Left lung (tissue), 4 donors: ENCODE measurements at regions not wholly inside any gene's neighbourhood (a gene's known extent, or its start where the extent isn't known, plus 50 kb on each side); places are given as distances from the start of the nearest gene placed in this dataset.

ENCODE experiments used
- ATAC-seq: fragments of 200-7000 bp; cut with Tn5 transposase; one replicate; pipeline ENCODE4 v1.9.1; 2020; ENCODE audit warnings: moderate library complexity
- DNase-seq, 4 donors: peaks; one replicate each; pipeline ENCODE4 v3.0.0-alpha.2; 2013 to 2020
- H3K27ac ChIP-seq, 2 donors: fragments of 200-600 bp; sonication (generic) in 1 of 2; one replicate each; pipeline versions ENCODE4 v1.5.0 to v1.8.0; 2020 to 2021
- H3K27me3 ChIP-seq, 2 donors: fragments of 200-600 bp; sonication (generic) in 1 of 2; one replicate each; pipeline versions ENCODE4 v1.5.0 to v1.8.0; 2020 to 2021
- H3K36me3 ChIP-seq, 2 donors: fragments of 200-600 bp; sonication (generic) in 1 of 2; one replicate each; pipeline versions ENCODE4 v1.5.0 to v1.8.0; 2020 to 2021
- H3K4me1 ChIP-seq, 2 donors: fragments of 200-600 bp; one replicate each; pipeline ENCODE4 v1.8.0; 2021
- H3K4me3 ChIP-seq, 2 donors: fragments of 200-600 bp; sonication (generic) in 1 of 2; one replicate each; pipeline versions ENCODE4 v1.5.0 to v1.8.0; 2020 to 2021; ENCODE audit warnings: mild to moderate bottlenecking in 1 of 2
- H3K9me3 ChIP-seq, 2 donors: fragments of 200-600 bp; sonication (generic) in 1 of 2; one replicate each; pipeline versions ENCODE4 v1.5.0 to v1.8.0; 2020 to 2021
- intact Hi-C, 2 donors: fragments of 100-400 bp; cut with DNase I; formaldehyde crosslinking; loops; one replicate each; pipeline versions ENCODE4 v1.11.2 to v1.14.2; 2022
- TF ChIP-seq, protein P1 (sequence below), 2 donors: fragments of 200-600 bp; sonication (generic) in 1 of 2; IDR thresholded peaks; one replicate each; pipeline versions ENCODE4 v1.5.0 to v1.8.0; 2021; ENCODE audit warnings: antibody characterized with exemption in 2 of 2
- donor health status: DM: no; HTN: yes; CAD: no.
- donor health status: DM: no; HTN: no; CAD: no.

DNA sequence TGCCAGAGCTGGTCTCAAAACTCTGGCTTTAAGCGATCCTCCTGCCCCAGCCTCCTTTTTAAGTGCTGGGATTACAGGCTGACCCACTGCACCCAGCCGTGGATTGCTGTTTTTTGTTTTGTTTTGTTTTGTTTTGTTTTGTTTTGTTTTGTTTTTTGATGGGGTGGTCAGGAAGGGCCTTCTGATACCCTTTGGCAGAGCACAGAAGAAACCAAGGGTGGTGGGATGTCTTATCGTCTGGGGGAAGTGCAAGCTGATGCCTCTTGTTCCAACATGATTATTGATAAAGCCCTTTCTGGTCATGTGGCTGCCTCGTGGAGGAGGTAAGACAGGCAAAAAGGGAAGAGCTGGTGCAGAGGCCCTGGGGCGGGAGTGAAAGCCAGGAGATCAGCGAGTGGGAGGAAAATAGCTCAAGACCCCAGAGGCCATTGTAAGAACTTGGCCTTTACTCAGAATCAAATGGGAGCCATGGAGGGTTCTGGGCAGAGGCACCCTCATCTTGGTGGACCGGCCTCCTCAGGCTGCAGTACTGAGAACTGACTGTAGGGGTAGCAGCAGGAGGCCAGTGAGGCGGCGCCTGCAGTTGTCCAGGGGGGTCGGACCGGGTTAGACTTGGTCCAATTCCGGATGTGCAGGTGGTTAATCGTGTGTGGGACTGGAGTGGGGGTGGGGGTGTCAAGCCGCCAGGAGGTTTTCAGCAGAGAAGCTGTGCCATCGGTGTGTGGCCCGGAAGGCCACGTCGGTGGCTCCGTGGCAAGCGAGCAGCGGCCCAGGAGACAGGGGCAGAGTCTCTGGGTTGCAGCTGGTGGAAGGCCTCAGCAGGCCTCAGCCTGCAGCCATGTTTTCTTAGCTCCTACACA lies 84.4 kb upstream of the GSE1 start:
- intact Hi-C loops: no loop called here

GRCh38 chr16:85529489-85530369 lies 83.4 kb upstream of the GSE1 start:
- H3K4me1 ChIP-seq: peaks cover 1 to 39% of the 10 kb centered on the region in 2 donors
- H3K36me3 ChIP-seq: no peaks in the 10 kb centered on the region
- TF ChIP-seq, protein P1, sequence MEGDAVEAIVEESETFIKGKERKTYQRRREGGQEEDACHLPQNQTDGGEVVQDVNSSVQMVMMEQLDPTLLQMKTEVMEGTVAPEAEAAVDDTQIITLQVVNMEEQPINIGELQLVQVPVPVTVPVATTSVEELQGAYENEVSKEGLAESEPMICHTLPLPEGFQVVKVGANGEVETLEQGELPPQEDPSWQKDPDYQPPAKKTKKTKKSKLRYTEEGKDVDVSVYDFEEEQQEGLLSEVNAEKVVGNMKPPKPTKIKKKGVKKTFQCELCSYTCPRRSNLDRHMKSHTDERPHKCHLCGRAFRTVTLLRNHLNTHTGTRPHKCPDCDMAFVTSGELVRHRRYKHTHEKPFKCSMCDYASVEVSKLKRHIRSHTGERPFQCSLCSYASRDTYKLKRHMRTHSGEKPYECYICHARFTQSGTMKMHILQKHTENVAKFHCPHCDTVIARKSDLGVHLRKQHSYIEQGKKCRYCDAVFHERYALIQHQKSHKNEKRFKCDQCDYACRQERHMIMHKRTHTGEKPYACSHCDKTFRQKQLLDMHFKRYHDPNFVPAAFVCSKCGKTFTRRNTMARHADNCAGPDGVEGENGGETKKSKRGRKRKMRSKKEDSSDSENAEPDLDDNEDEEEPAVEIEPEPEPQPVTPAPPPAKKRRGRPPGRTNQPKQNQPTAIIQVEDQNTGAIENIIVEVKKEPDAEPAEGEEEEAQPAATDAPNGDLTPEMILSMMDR (IDR thresholded peaks at IDR 0.05): no peak
- DNase-seq (peak in 1 of 4 donors; percentile 36), ATAC-seq (no peak)
- H3K27me3 ChIP-seq: no peaks in the 10 kb centered on the region
- H3K9me3 ChIP-seq: no peaks in the 10 kb centered on the region
- H3K27ac ChIP-seq: peak overlapping the region in 1 of 2 donors; percentile 58
- intact Hi-C loops: no loop called here
- no peak overlapping the region for H3K4me3 ChIP-seq

More for the DNA sequence above, 84.4 kb upstream of the GSE1 start:
- Histone ChIP-seq H3K4me1 (peaks cover 11 to 49% of the 10 kb centered on the region in 2 donors), H3K27me3 (no peaks in the 10 kb centered on the region), H3K36me3 (no peaks in the 10 kb centered on the region), H3K4me3 (no peak overlapping the region), H3K9me3 (no peaks in the 10 kb centered on the region), H3K27ac (peak overlapping the region in 1 of 2 donors; percentile 58)
- TF ChIP-seq, protein P1 (IDR thresholded peaks at IDR 0.05): peak; percentile 24 to 60
- DNase-seq (peak in 1 of 4 donors; percentile 74), ATAC-seq (no peak)

DNA sequence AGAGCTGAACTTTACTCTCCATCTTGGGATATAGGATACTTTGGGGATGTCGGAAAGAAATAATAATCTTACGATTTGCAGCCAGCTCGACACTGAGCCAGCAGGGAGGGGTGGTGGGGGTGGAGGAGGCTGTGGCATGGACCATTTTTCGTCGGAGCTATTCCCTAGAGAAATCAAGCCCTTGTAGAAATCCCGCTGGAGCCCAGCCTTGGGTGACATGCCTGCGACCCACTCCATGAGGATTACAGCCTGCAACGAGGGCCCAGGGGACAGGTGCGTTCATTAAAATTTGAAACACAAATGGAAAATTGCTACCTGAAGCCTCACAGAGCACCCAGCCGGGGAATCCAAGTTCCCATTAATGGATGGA lies 82.8 kb upstream of the GSE1 start:
- peak overlapping the region in 1 of 2 donors; percentile 64 for H3K27ac ChIP-seq

DNA sequence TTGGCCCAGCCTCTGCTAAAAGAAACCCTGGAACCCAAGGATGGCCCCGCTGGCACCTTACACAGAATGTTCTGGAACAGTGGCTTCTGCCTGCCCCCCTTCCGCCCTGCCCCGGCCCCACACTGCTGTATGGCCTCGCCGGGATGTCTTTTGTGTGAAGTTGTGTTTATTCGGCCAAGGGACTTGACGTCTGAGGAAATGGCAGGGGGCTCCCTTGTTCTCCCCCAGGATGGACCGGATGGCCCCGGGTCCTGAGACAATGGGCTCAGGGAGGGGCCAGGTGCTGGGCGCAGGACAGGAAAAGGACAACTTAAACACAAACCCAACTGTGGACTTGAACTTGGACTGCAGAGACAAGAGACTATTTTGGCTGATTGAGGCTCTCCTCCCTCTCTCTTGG lies 81.6 kb upstream of the GSE1 start:
- peak in 1 of 4 donors; percentile 59 for DNase-seq

More for the DNA sequence above, 82.8 kb upstream of the GSE1 start:
- ATAC-seq (no peak), DNase-seq (peak in 1 of 4 donors; percentile 11)
- Histone ChIP-seq H3K36me3 (no peaks in the 10 kb centered on the region), H3K4me3 (no peak overlapping the region), H3K9me3 (no peaks in the 10 kb centered on the region), H3K4me1 (peaks cover 0 to 37% of the 10 kb centered on the region in 2 donors), H3K27me3 (no peaks in the 10 kb centered on the region)
- intact Hi-C loops: no loop called here
- TF ChIP-seq, protein P1 (IDR thresholded peaks at IDR 0.05): no peak

More for the DNA sequence above, 81.6 kb upstream of the GSE1 start:
- Histone ChIP-seq H3K27ac (peak overlapping the region; percentile 39 to 64), H3K4me1 (peaks cover 11 to 42% of the 10 kb centered on the region in 2 donors), H3K9me3 (no peaks in the 10 kb centered on the region), H3K27me3 (no peaks in the 10 kb centered on the region), H3K36me3 (no peaks in the 10 kb centered on the region), H3K4me3 (no peak overlapping the region)
- no peak for ATAC-seq
- intact Hi-C loops: no loop called here
- TF ChIP-seq, protein P1 (IDR thresholded peaks at IDR 0.05): no peak
